GM18502 (cell line): ENCODE measurements at regions not wholly inside any gene's neighbourhood (a gene's known extent, or its start where the extent isn't known, plus 50 kb on each side); places are given as distances from the start of the nearest gene placed in this dataset.

ENCODE experiments used
- ATAC-seq: cut with Tn5 transposase; IDR thresholded peaks from one replicate; pipeline ENCODE4 v1.9.1; 2021; ENCODE audit warnings: mild to moderate bottlenecking; ENCODE audit not compliant: unreplicated experiment, poor library complexity

DNA sequence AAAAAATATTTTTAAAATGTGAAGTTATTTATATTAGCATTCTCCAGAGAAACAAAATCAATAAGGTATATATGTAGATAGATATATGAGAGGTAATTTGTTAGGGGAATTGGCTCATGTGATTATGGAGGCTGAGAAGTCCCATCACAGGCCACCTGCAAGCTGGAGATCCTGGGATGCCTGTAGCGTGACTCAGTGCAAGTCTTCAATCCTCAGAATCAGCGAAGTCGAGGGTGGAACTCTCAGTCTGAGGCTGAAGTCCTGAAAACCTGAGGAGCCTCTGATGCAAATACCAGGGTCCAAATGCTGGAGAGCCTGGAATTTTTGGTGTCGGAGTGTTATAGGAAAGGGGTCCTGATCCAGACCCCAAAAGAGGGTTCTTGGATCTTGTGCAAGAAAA, 658.5 kb downstream of the USP25 start:
- no peak for ATAC-seq

DNA sequence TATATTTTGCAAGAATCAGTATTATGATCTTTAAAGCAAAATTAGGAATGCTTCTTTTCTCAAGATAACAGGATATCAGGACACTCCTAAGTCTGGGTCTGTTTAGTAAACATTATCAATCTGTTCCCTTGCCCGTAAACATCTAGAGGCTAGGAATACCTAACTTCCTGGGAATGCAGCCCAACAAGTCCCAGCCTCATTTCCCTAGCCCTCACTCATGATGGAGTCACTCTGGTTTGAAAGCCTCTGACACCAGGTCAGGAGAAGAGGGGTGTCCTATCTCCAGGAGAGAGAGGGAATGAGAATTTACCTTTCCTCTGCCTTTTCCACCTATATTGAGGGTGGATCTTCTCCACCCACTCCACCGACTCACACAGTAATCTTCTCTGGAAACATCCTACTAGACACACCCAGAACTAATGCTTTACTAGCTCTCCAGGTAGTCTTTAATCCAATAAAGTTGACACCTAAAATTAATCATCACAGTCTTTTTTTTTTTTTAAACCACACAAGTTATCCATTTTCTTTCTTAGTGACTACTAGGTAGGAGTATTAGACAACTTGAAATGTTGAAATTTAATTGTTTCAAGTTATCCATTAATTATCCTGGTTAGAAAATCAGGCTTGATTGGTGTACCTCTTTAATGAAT, 659.3 kb downstream of the USP25 start:
- ATAC-seq, result no peak

- no peak for ATAC-seq
Observed at GRCh38 chr21:16389643-16390042, 659.9 kb downstream of the USP25 start.

DNA sequence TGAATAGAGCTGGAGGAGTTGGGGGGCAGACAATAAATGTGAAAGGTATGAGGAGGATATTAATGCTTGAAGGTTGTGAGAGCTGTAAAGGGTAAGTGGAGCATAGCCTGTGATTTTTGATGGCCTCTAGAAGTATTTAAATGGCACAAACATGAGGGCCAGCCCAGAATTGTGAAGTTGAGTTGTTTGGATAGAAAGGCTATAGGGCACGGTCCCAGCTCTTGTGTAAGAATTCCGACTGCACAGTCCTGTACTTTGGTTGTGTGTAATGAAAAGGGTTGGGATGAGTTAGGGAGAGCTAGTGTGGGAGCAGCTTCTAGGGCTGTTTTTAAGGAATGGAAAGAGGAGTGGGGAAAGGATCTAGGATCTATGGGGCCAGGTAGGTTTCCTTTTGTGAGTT, 665.5 kb downstream of the USP25 start:
- no peak for ATAC-seq

GRCh38 chr21:16402752-16403151, 673.0 kb downstream of the USP25 start:
- ATAC-seq, result no peak

GRCh38 chr21:16404776-16405175, 675.0 kb downstream of the USP25 start:
- no peak for ATAC-seq

GRCh38 chr21:16406355-16406754, 676.6 kb downstream of the USP25 start:
- ATAC-seq, result no peak

GRCh38 chr21:16407403-16408240, 677.8 kb downstream of the USP25 start:
- ATAC-seq, result no peak

GRCh38 chr21:16408280-16408679, 678.5 kb downstream of the USP25 start:
- ATAC-seq, result no peak

DNA sequence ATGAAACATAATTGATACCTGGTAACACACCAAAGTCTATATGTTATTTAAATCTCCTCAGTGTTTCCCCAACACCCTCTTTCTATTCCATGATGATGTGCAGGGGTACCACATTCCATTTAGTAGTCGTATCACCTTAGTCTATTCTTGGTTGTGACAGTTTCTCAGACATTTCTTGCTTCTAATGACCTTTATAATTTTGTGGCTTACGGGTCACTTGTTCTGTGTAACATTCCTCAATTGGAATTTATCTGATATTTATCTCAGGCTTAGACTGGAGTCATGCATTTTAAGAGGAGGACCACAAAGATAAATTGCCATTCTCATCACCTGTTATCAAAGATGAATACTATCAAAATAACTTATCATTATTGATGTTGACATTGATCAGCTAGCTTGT, 679.6 kb downstream of the USP25 start:
- no peak for ATAC-seq

- ATAC-seq, result no peak
Observed at GRCh38 chr21:16418226-16418625, 688.4 kb downstream of the USP25 start.

- ATAC-seq, result no peak
Observed at GRCh38 chr21:16418642-16419041, 688.9 kb downstream of the USP25 start.

DNA sequence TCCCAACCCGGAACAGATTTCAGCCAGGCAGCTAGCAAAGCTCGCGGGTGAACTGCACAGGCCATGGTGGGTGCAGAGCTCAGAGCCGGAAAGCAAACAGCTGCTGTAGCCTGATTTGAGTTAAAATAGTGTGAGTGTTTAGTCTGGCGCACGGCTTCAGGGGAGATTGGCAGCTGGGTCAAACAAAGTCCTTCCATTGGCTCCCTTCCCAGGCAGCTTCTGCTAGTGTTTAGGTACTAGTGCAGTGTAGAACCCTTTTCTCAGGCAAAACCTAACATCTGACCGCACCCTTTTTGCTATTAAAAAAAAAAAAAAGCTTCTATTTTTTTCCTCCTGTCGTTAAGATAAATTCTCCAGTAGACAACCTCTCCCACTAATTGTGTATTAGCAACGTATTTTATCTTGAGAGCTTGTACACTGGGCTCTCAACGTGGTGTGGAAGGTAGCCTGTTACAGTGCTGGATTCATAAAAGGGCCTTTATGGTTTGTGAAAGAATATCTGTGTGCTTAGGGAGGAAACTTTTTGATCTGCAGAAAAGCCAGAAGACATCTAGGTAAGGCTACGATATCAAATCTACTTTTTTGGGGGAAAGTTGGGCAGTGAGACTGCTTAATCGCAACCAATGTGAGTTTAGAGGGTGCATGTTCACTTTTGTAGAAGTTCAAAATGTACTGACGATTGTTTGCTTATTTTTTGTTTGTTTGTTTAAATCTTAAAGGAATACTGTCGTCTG, 689.6 kb downstream of the USP25 start:
- no peak for ATAC-seq

- ATAC-seq, result no peak
Observed at GRCh38 chr21:16420031-16420724, 690.4 kb downstream of the USP25 start.

- ATAC-seq, result no peak
Observed at GRCh38 chr21:16421007-16421406, 691.2 kb downstream of the USP25 start.

DNA sequence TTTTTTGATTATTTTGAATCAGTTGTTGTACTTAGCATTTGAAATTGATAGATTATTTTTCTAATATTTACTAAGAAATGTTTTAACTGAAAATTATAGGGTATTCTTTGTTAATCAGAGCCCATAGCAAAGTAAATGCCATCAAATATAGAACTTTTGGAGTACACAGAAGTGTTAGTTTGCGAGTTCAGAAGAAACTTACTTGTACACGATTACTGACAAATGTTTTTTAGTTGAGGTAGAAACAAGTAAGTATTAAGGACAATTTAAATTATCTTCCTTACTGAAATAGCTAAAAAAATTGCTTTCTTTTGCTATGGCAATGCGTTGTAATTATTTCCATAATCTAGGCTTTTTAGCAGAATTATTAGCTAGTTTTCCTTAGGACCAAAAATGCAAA, 692.2 kb downstream of the USP25 start:
- no peak for ATAC-seq

DNA sequence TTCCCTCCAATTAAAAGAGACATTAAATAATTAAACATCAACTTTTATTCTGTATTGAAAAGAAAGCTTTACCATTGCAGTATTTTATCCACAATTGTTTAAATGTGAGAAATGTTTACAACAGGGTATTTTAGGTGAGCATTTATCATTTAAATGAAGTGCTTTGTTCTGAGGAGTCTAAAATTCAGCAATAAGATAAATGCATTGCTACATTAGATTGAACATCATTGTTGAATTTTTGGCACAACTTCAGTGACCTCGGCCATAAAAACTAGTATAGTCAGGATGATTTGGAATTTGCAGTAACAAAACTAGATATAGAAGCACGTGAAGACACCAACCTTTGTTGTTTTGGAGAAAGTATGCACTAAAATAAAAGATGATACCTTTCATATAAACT, 692.9 kb downstream of the USP25 start:
- ATAC-seq, result no peak

- ATAC-seq, result no peak
Observed at GRCh38 chr21:16423921-16424320, 694.1 kb downstream of the USP25 start.

DNA sequence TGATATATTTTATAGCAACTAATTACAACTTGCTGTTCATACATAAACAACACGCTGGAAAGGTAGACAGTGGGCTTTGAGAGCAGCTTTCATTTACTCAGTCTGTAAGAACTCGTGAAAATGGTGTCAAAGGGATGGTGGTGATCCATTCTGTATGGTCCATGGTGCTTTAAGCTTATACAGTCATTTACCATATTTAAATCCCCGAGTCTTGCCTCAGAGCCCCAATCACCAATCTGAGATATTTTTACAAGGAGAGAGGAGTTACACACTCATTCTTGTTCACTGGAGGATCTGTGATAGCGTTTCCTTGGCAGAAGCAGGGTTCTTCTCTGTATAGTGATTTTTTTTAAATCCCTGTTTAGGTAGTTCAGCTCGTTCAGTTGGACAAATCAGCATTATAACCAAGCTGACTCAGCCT, 694.6 kb downstream of the USP25 start:
- no peak for ATAC-seq

DNA sequence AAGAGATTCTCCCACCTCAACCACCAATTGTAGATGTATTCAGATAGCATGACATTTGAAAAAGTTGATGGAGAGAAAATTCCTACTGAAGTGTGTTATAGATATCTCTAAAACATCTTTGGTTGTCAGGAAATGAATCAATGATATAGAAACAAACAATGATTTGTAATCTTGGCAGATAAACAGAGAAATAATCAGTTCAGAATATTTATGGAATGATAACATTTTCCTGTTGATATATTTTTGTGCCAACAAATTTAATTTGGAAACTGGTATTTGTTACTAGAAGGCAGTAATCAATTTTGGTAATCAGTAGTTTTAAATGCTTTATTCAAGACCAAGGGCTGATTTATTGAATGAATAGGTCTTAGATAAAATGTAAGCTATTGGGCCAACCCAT, 695.6 kb downstream of the USP25 start:
- ATAC-seq, result no peak

- no peak for ATAC-seq
Observed at GRCh38 chr21:16426936-16427335, 697.2 kb downstream of the USP25 start.
